ENCODE measurements at regions not wholly inside any gene's neighbourhood (a gene's known extent, or its start where the extent isn't known, plus 50 kb on each side); places are given as distances from the start of the nearest gene placed in this dataset.

GRCh38 chr4:106796876-106797275, 239.2 kb downstream of the DKK2 start:
- no peak for DNase-seq (ENCODE audit: extremely low read depth in 1 of 4, low spot score in 3 of 4)
- no peak overlapping the region for H3K4me3 ChIP-seq
- no peaks in the 10 kb centered on the region for H3K36me3 ChIP-seq (ENCODE audit: control insufficient read depth, insufficient read depth, low read length)
- BruUV-seq (replicated peaks) = no TSS peak
- in situ Hi-C loops (cut with MboI) = no loop called here
- ATAC-seq = no peak
- H3K4me2 ChIP-seq (ENCODE audit: insufficient read depth, low read length) = no peak overlapping the region
- H3K9me1 ChIP-seq (ENCODE audit: control insufficient read depth, insufficient read depth, low read length) = no peaks in the 10 kb centered on the region
- H3K27ac ChIP-seq (ENCODE audit: extremely low read depth, low read depth, low read length) = no peak overlapping the region
- no peaks in the 10 kb centered on the region for H3K4me1 ChIP-seq (replicated peaks in 1 of 2; ENCODE audit: control insufficient read depth in 2 of 2, insufficient read depth in 2 of 2, low read length in 2 of 2)
- no peak for FAIRE-seq
- H4K20me1 ChIP-seq (replicated peaks; ENCODE audit: control insufficient read depth, insufficient read depth, low read length) = no peaks in the 10 kb centered on the region
- no peaks in the 10 kb centered on the region for H3K27me3 ChIP-seq (ENCODE audit: control insufficient read depth in 2 of 2, insufficient read depth in 2 of 2, low read length in 2 of 2)
- H3K79me2 ChIP-seq (ENCODE audit: control insufficient read depth, insufficient read depth, low read length) = no peaks in the 10 kb centered on the region
- CTCF ChIA-PET (ENCODE audit: low intra/inter-chr PET ratio) = no interaction called here
- H3K9ac ChIP-seq (ENCODE audit: insufficient read depth in 1 of 2, low read depth in 2 of 2, low read length in 2 of 2) = no peak overlapping the region
- POLR2A ChIA-PET = no interaction called here
- no peak overlapping the region for H2AFZ ChIP-seq (ENCODE audit: low read depth, low read length)
- TF ChIP-seq NFXL1 (CRISPR knock-in tag; IDR thresholded peaks at IDR 0.05) (no peak), ZNF232 (CRISPR knock-in tag; IDR thresholded peaks at IDR 0.05) (no peak), ZNF384 (IDR thresholded peaks at IDR 0.05; ENCODE audit: low read depth, low read length) (no peak), ZNF75A (CRISPR knock-in tag; IDR thresholded peaks at IDR 0.05) (no peak), YY1 (IDR thresholded peaks at IDR 0.05; ENCODE audit: borderline replicate concordance in 1 of 3, control insufficient read depth in 1 of 3, extremely low read depth in 1 of 3, insufficient read depth in 3 of 3, insufficient read length in 1 of 3, insufficient replicate concordance in 2 of 3, low read depth in 1 of 3, low read length in 2 of 3) (no peak), KLF16 (IDR thresholded peaks at IDR 0.05) (no peak), ETV1 (tag; conservative IDR thresholded peaks at IDR 0.05; ENCODE audit: low read depth) (no peak), ZNF589 (CRISPR knock-in tag; IDR thresholded peaks at IDR 0.05; ENCODE audit: low read depth) (no peak), MYBL2 (IDR thresholded peaks at IDR 0.05; ENCODE audit: low read depth) (no peak), MYBL2 (CRISPR knock-in tag; IDR thresholded peaks at IDR 0.05; ENCODE audit: borderline replicate concordance) (no peak), CSDE1 (IDR thresholded peaks at IDR 0.05) (no peak)
- no peaks in the 10 kb centered on the region for H3K9me3 ChIP-seq (replicated peaks; ENCODE audit: control insufficient read depth, insufficient read depth, low read depth, low read length)
- intact Hi-C loops (cut with micrococcal nuclease) = no loop called here
